Stomach (tissue), 4 donors: ENCODE measurements at regions not wholly inside any gene's neighbourhood (a gene's known extent, or its start where the extent isn't known, plus 50 kb on each side); places are given as distances from the start of the nearest gene placed in this dataset.

Source experiments
- POLR2A ChIP-seq, 4 donors: fragments of 450-650 bp; IDR thresholded peaks; one replicate each; pipeline ENCODE4 v1.6.1; 2016; ENCODE audit warnings: antibody characterized with exemption in 4 of 4, control low read depth in 2 of 4, mild to moderate bottlenecking in 1 of 4, moderate library complexity in 1 of 4
- TF ChIP-seq, protein P1 (sequence below), 7 experiments: fragments of 450-650 bp in 4 of 7; fragments of 200-600 bp in 3 of 7; sonication (generic) in 3 of 7; IDR thresholded peaks; one replicate each; pipeline ENCODE4 v1.5.1; 2016 to 2019; ENCODE audit warnings: antibody characterized with exemption in 7 of 7, control low read depth in 2 of 7, mild to moderate bottlenecking in 1 of 7

DNA sequence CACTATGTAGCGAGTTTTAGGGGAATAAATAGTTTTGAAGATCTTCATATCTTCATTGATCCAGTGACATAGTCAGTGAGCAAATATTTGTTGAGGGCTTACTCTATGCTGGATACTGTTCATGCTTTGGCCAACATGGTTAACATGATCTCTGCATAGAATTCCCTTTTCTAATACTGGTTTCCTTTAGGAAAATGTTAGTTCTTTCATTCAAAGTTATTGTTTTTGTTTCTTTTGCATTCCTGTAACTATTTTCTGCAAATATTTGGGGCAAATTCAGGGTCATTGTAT lies 226.5 kb downstream of the C12orf50 start:
- TF ChIP-seq, protein P1, sequence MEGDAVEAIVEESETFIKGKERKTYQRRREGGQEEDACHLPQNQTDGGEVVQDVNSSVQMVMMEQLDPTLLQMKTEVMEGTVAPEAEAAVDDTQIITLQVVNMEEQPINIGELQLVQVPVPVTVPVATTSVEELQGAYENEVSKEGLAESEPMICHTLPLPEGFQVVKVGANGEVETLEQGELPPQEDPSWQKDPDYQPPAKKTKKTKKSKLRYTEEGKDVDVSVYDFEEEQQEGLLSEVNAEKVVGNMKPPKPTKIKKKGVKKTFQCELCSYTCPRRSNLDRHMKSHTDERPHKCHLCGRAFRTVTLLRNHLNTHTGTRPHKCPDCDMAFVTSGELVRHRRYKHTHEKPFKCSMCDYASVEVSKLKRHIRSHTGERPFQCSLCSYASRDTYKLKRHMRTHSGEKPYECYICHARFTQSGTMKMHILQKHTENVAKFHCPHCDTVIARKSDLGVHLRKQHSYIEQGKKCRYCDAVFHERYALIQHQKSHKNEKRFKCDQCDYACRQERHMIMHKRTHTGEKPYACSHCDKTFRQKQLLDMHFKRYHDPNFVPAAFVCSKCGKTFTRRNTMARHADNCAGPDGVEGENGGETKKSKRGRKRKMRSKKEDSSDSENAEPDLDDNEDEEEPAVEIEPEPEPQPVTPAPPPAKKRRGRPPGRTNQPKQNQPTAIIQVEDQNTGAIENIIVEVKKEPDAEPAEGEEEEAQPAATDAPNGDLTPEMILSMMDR (IDR thresholded peaks at IDR 0.05): no peak
- TF ChIP-seq POLR2A (IDR thresholded peaks at IDR 0.05): no peak
